K562 (cell line): ENCODE measurements at regions not wholly inside any gene's neighbourhood (a gene's known extent, or its start where the extent isn't known, plus 50 kb on each side); places are given as distances from the start of the nearest gene placed in this dataset.

ENCODE experiments used
- ATAC-seq: fragments of 200-7000 bp; cut with Tn5 transposase; 3 replicates; pipeline ENCODE4 v1.9.1; 2020; ENCODE audit warnings: moderate library complexity
- BruUV-seq: library from RNA; stranded (reverse); fragments of 400-500 nt; replicated peaks from 2 replicates; lab custom pipeline; 2021; lab: Mats Ljungman, UMichigan
- CTCF ChIA-PET: fragments of 300-600 bp; formaldehyde crosslinking; extraction: SDS; loops from one replicate; lab custom pipeline; 2021; ENCODE audit warnings: low intra/inter-chr PET ratio; lab: Yijun Ruan, JAX
- POLR2A ChIA-PET: fragments of 300-600, 350-650 bp; sonication (Branson Sonifier 250); formaldehyde crosslinking; extraction: SDS; loops from one replicate; lab custom pipeline; 2021; ENCODE audit warnings: antibody characterized with exemption, inconsistent platforms; lab: Yijun Ruan, JAX
- DNase-seq, 4 experiments: peaks; one replicate each; pipeline versions ENCODE4 v3.0.0 to v3.0.0-alpha.2; 2011 to 2018; ENCODE audit warnings: low spot score in 3 of 4, mixed read lengths in 3 of 4; ENCODE audit errors: extremely low read depth in 1 of 4
- FAIRE-seq: peaks from 2 replicates; lab custom pipeline; 2011; peaks lifted over from hg19 to GRCh38; lab: Jason Lieb, UNC
- H2AFZ ChIP-seq: 2 replicates; pipeline ENCODE4 v1.6.0; 2011; ENCODE audit warnings: low read depth, low read length, control low read depth, inconsistent platforms
- H3K27ac ChIP-seq: fragments of 200-600 bp; 3 replicates; pipeline ENCODE4 v1.8.0; 2011; ENCODE audit warnings: low read depth, mild to moderate bottlenecking, control low read depth, inconsistent platforms, low read length, moderate library complexity, mixed read lengths; ENCODE audit errors: extremely low read depth
- H3K27me3 ChIP-seq, 2 experiments: fragments of 300-600 bp in 1 of 2; 2 replicates in 1 of 2; 3 replicates in 1 of 2; pipeline versions ENCODE4 v1.6.0 to v1.8.0; 2011; ENCODE audit warnings: inconsistent platforms in 2 of 2, low read length in 2 of 2, mild to moderate bottlenecking in 1 of 2, mixed read lengths in 1 of 2, moderate library complexity in 1 of 2; ENCODE audit not compliant: control insufficient read depth in 2 of 2, insufficient read depth in 2 of 2
- H3K36me3 ChIP-seq: fragments of 300-600 bp; 3 replicates; pipeline ENCODE4 v1.8.0; 2011; ENCODE audit warnings: mild to moderate bottlenecking, low read length, inconsistent platforms; ENCODE audit not compliant: control insufficient read depth, insufficient read depth
- H3K4me1 ChIP-seq, 2 experiments: fragments of 200-600 bp in 1 of 2; replicated peaks in 1 of 2; 2 replicates in 1 of 2; 3 replicates in 1 of 2; pipeline versions ENCODE4 v1.5.1 to v1.8.0; 2011; ENCODE audit warnings: inconsistent platforms in 2 of 2, low read length in 2 of 2, mild to moderate bottlenecking in 1 of 2, mixed read lengths in 1 of 2, moderate library complexity in 1 of 2; ENCODE audit not compliant: control insufficient read depth in 2 of 2, insufficient read depth in 2 of 2
- H3K4me2 ChIP-seq: 2 replicates; pipeline ENCODE4 v1.6.1; 2011; ENCODE audit warnings: low read length, control low read depth, inconsistent platforms, mixed read lengths; ENCODE audit not compliant: insufficient read depth
- H3K4me3 ChIP-seq: fragments of 200-600 bp; sonication (generic), shearing (Covaris generic); 2 replicates; pipeline ENCODE4 v1.5.1; 2016; ENCODE audit warnings: control low read depth, inconsistent platforms
- H3K79me2 ChIP-seq: fragments of 200-600 bp; 3 replicates; pipeline ENCODE4 v1.8.0; 2011; ENCODE audit warnings: low read length, inconsistent platforms; ENCODE audit not compliant: control insufficient read depth, insufficient read depth
- H3K9ac ChIP-seq, 2 experiments: 2 replicates each; pipeline versions ENCODE4 v1.6.0 to v1.6.1; 2011; ENCODE audit warnings: low read depth in 2 of 2, low read length in 2 of 2, control low read depth in 1 of 2, inconsistent platforms in 1 of 2, mild to moderate bottlenecking in 1 of 2, mixed read lengths in 1 of 2; ENCODE audit not compliant: insufficient read depth in 1 of 2
- H3K9me1 ChIP-seq: one replicate; pipeline ENCODE4 v1.6.0; 2011; ENCODE audit warnings: inconsistent platforms, mild to moderate bottlenecking, low read length, moderate library complexity; ENCODE audit not compliant: control insufficient read depth, insufficient read depth
- H3K9me3 ChIP-seq: replicated peaks from 2 replicates; pipeline ENCODE4 v1.5.1; 2011; ENCODE audit warnings: low read depth, low read length, inconsistent platforms; ENCODE audit not compliant: control insufficient read depth, insufficient read depth
- H4K20me1 ChIP-seq: replicated peaks from 2 replicates; pipeline ENCODE4 v1.6.1; 2011; ENCODE audit warnings: low read length, inconsistent platforms, mixed read lengths; ENCODE audit not compliant: control insufficient read depth, insufficient read depth
- ELF1 ChIP-seq: fragments of 200-800 bp; sonication (Bioruptor generic); IDR thresholded peaks from 2 replicates; pipeline ENCODE4 v1.6.1; 2016; ENCODE audit warnings: missing genetic modification characterization, missing compliant biosample characterization
- HCFC1 ChIP-seq: IDR thresholded peaks from 2 replicates; pipeline ENCODE4 v1.6.1; 2012; ENCODE audit warnings: low read depth, low read length, improper control_type of control experiment
- KAT2B ChIP-seq: IDR thresholded peaks from one replicate; pipeline ENCODE4 v1.6.1; 2012; ENCODE audit warnings: low read depth, mild to moderate bottlenecking, control low read depth, inconsistent platforms, low read length, moderate library complexity
- MTF1 ChIP-seq: fragments of 250-450 bp; sonication (Bioruptor Pico); IDR thresholded peaks from 2 replicates; pipeline ENCODE4 v1.9.0; 2021; ENCODE audit warnings: moderate library complexity, mild to moderate bottlenecking, inconsistent platforms, borderline replicate concordance
- NBN ChIP-seq: fragments of 450-650 bp; IDR thresholded peaks from 2 replicates; pipeline ENCODE4 v1.6.1; 2016; ENCODE audit warnings: low read depth, mild to moderate bottlenecking
- PRMT5 ChIP-seq: sonication (generic); formaldehyde crosslinking; IDR thresholded peaks from 2 replicates; pipeline ENCODE4 v1.5.0; 2020; ENCODE audit warnings: missing genetic modification reagents
- RAD51 ChIP-seq: fragments of 450-650 bp; IDR thresholded peaks from 2 replicates; pipeline ENCODE4 v1.7.1; 2016; ENCODE audit warnings: low read depth, mild to moderate bottlenecking, borderline replicate concordance
- RBM39 ChIP-seq: fragments of 200-400 bp; formaldehyde crosslinking; optimal IDR thresholded peaks from 2 replicates; pipeline ENCODE3; 2018; ENCODE audit warnings: low read depth, low read length
- RERE ChIP-seq: sonication (generic); formaldehyde crosslinking; IDR thresholded peaks from 2 replicates; pipeline ENCODE4 v1.8.0; 2023; ENCODE audit warnings: missing genetic modification reagents, mild to moderate bottlenecking, borderline replicate concordance
- TARDBP ChIP-seq: fragments of 450-650 bp; IDR thresholded peaks from 2 replicates; pipeline ENCODE4 v1.6.1; 2016
- ZFPM2 ChIP-seq: fragments of 250-450 bp; sonication (Bioruptor Pico); IDR thresholded peaks from 2 replicates; pipeline ENCODE4 v1.5.1; 2022; ENCODE audit warnings: mild to moderate bottlenecking
- WGBS: fragments of 100-300 bp; shearing (Covaris generic); methylation state at CpG from one replicate; pipeline ENCODE4 v1.1.6; 2016; ENCODE audit warnings: low coverage, mixed read lengths; ENCODE audit not compliant: insufficient coverage; ENCODE audit errors: missing lambda C conversion rate; 5-methylcytosine and 5-hydroxymethylcytosine counted together
- in situ Hi-C: fragments of 300-500 bp; cut with MboI; formaldehyde crosslinking; loops from 4 replicates; pipeline ENCODE4 v1.15.0; 2018; ENCODE audit warnings: inconsistent platforms, mixed read lengths
- intact Hi-C: fragments of 100-400 bp; cut with micrococcal nuclease; formaldehyde crosslinking; loops from 2 replicates; pipeline ENCODE4 v1.14.2; 2022
- TF ChIP-seq, protein P1 (sequence below): sonication (generic); formaldehyde crosslinking; IDR thresholded peaks from 2 replicates; pipeline ENCODE4 v1.8.1; 2023; ENCODE audit warnings: mild to moderate bottlenecking, missing genetic modification reagents
- TF ChIP-seq, protein P2 (sequence below), 2 experiments: IDR thresholded peaks in 1 of 2; conservative IDR thresholded peaks in 1 of 2; 2 replicates each; pipeline ENCODE4 v1.6.1; 2016; ENCODE audit warnings: low read depth in 2 of 2, mild to moderate bottlenecking in 1 of 2, missing compliant biosample characterization in 1 of 2, missing genetic modification characterization in 1 of 2, moderate library complexity in 1 of 2

DNA sequence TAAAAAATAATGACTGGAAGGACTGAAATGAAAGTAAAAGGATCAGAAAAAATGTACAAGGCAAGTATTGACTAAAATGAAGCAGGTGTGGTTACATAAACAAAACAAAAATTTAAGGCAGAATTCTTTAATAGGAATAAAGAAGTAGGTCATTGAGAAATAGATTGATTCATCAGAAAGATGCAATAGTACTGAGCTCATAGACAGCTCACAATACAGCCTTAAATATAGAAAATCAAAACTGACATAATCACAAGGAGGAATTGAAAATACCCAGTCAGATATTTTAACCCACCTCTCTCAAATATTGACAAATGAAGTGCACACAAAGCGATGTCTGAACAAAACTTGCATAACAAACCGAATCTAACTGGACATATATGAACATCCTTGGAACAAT lies 366.8 kb upstream of the DPYD start:
- Histone ChIP-seq H3K9me3 (0 out of 2 replicates have a peak, but pooled peaks cover 3% of the 10 kb centered on the region), H4K20me1 (no peaks in the 10 kb centered on the region), H3K27ac (no peak overlapping the region), H3K79me2 (no peaks in the 10 kb centered on the region), H3K4me2 (no peak overlapping the region), H3K4me1 (no peaks in the 10 kb centered on the region), H3K9me1 (no peaks in the 10 kb centered on the region), H3K36me3 (no peaks in the 10 kb centered on the region), H2AFZ (no peak overlapping the region), H3K4me3 (no peak overlapping the region), H3K27me3 (no peaks in the 10 kb centered on the region), H3K9ac (no peak overlapping the region)
- BruUV-seq: no TSS peak
- in situ Hi-C loops (no loop called here), intact Hi-C loops (no loop called here)
- WGBS: 0% methylated on average over 2 of the region's 2 CpGs
- FAIRE-seq (no peak), DNase-seq (no peak), ATAC-seq (no peak)
- CTCF ChIA-PET: no interaction called here
- POLR2A ChIA-PET: no interaction called here
- TF ChIP-seq ELF1 (tag): no peak
- TF ChIP-seq NBN: no peak
- no peak for TF ChIP-seq PRMT5 (CRISPR knock-in tag)
- TF ChIP-seq KAT2B: no peak
- TF ChIP-seq TARDBP: no peak
- TF ChIP-seq, protein P1, sequence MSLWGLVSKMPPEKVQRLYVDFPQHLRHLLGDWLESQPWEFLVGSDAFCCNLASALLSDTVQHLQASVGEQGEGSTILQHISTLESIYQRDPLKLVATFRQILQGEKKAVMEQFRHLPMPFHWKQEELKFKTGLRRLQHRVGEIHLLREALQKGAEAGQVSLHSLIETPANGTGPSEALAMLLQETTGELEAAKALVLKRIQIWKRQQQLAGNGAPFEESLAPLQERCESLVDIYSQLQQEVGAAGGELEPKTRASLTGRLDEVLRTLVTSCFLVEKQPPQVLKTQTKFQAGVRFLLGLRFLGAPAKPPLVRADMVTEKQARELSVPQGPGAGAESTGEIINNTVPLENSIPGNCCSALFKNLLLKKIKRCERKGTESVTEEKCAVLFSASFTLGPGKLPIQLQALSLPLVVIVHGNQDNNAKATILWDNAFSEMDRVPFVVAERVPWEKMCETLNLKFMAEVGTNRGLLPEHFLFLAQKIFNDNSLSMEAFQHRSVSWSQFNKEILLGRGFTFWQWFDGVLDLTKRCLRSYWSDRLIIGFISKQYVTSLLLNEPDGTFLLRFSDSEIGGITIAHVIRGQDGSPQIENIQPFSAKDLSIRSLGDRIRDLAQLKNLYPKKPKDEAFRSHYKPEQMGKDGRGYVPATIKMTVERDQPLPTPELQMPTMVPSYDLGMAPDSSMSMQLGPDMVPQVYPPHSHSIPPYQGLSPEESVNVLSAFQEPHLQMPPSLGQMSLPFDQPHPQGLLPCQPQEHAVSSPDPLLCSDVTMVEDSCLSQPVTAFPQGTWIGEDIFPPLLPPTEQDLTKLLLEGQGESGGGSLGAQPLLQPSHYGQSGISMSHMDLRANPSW: no peak
- no peak for TF ChIP-seq RAD51
- TF ChIP-seq ZFPM2 (CRISPR knock-in tag): no peak
- TF ChIP-seq RERE (CRISPR knock-in tag): no peak
- TF ChIP-seq, protein P2, sequence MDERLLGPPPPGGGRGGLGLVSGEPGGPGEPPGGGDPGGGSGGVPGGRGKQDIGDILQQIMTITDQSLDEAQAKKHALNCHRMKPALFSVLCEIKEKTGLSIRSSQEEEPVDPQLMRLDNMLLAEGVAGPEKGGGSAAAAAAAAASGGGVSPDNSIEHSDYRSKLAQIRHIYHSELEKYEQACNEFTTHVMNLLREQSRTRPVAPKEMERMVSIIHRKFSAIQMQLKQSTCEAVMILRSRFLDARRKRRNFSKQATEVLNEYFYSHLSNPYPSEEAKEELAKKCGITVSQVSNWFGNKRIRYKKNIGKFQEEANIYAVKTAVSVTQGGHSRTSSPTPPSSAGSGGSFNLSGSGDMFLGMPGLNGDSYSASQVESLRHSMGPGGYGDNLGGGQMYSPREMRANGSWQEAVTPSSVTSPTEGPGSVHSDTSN (CRISPR knock-in tag; IDR thresholded peaks at IDR 0.05; ENCODE audit: low read depth): no peak
- TF ChIP-seq, protein P2 (tag; conservative IDR thresholded peaks at IDR 0.05; ENCODE audit: low read depth): no peak
- no peak for TF ChIP-seq HCFC1
- no peak for TF ChIP-seq MTF1 (CRISPR knock-in tag)
- no peak for TF ChIP-seq RBM39
